GM21825 (cell line): ENCODE measurements at regions not wholly inside any gene's neighbourhood (a gene's known extent, or its start where the extent isn't known, plus 50 kb on each side); places are given as distances from the start of the nearest gene placed in this dataset.

ENCODE experiments used
- ATAC-seq: cut with Tn5 transposase; IDR thresholded peaks from one replicate; pipeline ENCODE4 v1.9.1; 2021; ENCODE audit warnings: mild to moderate bottlenecking, moderate library complexity; ENCODE audit not compliant: unreplicated experiment

DNA sequence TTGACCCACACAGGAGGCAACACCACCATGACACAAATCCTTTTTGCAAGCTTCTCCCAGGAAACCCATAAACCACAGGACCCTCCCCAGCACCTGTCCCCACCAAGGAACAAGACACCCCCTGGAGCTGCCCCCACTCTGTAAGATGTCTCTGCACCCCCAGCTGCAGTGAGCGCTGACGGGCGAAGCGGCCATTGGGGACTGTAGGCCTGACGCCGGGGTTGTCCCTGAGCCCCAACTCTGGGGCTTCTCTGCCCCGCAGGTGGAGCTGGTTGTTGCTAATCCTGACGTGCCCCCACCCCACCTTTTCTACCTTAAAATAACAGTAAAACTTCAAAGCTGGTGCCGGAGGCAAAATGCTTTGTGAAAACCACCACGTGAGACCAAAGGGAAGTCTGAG lies 94.7 kb upstream of the PPP2R2D start:
- no peak for ATAC-seq

DNA sequence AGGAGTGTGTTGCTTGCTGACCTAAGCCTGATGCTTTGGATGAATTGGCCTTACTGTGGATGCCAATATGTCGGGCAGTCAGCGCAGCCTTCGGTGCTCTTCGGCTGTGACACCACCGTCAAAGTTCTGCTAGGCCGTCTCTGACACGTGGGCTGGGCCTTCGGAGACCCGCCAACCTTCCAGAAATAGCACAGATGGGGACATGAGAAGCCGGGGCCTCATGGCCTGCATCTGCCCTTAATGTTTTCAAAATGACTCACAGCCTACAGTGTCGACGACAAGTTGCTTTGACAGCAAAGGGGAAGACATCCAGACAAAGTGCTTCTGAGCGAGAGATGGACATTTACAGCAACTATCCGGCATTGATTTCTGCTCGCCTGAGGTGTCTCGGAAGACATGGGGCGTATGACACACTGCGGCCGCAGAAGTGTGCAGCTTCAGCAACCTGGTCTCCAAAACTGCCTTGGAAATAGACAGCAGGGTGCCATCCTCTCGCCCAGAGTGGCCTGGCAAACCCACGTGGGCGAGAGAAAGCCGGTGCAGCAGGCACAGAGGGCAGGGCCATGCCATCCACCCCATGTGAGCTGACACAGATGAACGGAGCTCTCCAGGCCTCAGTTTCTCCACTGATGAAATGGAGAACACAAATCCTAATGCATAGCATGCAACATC lies 94.0 kb upstream of the PPP2R2D start:
- ATAC-seq: no peak

- no peak for ATAC-seq
These were observed 92.4 kb upstream of the PPP2R2D start for GRCh38 chr10:131808370-131808930.

GRCh38 chr10:131810036-131810804 lies 90.6 kb upstream of the PPP2R2D start:
- ATAC-seq: no peak

- ATAC-seq: no peak
These were observed 89.8 kb upstream of the PPP2R2D start for GRCh38 chr10:131810805-131811629.

GRCh38 chr10:131811630-131812403 lies 89.0 kb upstream of the PPP2R2D start:
- ATAC-seq: no peak

- no peak for ATAC-seq
These were observed 87.8 kb upstream of the PPP2R2D start for GRCh38 chr10:131812736-131813604.

DNA sequence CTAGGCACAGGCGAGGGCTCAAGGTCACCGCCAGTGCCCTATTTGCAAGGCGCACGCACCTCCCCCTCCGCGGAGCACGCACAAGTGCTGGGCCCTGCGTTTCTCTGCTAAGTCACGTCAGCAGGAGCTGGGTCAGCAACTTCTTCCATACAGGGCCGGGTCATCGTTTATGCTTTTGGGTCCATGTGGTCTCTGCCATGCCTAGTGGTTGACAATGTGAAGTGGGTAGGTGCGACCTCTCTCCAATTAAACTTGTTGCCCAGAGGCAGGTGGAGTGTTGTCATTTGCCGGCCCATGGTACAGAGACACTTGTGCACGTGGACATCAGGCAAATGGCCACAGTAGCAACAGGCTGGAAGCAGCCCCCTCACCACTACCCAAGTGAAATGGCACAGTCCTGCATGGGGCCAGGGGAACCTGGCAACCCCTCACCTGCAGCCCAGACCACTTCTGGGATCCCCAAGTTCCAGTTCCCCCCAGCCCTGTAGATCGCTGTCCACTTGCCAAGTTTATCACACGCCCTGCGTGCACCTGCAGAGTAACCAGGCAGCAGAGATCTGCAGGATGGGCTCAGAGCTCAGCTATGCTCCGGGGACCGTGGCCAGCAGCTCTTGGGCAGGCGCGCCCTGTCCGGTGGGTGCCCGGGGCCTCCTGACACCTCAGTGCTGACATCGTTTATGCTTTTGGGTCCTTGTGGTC lies 86.1 kb upstream of the PPP2R2D start:
- no peak for ATAC-seq

DNA sequence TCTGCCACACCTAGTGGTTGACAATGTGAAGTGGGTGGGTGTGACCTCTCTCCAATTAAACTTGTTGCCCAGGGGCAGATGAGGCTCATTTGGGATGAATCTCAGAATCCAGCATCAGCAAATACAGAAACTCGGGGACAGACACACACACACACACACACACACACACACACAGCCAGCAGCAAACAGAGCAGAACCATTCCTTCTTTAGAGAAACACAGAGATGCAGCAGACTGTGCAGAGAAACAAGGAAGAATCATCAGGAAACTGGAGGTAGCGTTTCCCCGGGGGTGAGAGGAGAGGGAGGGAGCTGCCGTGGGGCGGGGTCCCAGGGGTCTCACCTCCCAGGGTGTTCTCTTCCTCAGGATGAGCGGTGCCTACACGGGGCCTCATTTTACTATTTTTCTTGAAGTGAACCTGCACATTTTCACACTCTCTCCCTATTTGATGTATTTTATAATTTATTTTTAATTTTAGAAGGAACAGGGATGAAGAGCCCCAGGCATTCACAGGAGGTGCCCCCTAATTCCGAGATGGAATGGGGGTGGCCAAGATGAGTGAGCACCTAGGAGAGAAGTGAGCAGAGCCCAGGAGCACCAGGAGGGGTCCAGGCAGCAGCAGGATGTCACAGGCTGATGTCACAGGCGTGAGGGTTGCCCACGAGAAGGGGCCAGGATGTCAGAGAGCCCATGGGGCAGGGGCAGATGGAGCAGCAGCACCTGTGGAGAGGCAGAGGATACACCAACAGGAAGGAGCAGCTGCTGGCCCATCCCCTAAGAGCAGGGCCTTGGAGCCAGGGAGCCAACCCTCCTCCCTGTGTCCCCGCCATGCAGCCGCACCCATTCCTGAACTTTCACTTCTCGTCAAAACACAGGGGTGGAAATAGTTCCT lies 85.3 kb upstream of the PPP2R2D start:
- ATAC-seq: no peak

- ATAC-seq: no peak
These were observed 84.5 kb upstream of the PPP2R2D start for GRCh38 chr10:131816157-131816775.

- no peak for ATAC-seq
These were observed 83.7 kb upstream of the PPP2R2D start for GRCh38 chr10:131816941-131817700.

GRCh38 chr10:131817866-131818509 lies 82.8 kb upstream of the PPP2R2D start:
- no peak for ATAC-seq

DNA sequence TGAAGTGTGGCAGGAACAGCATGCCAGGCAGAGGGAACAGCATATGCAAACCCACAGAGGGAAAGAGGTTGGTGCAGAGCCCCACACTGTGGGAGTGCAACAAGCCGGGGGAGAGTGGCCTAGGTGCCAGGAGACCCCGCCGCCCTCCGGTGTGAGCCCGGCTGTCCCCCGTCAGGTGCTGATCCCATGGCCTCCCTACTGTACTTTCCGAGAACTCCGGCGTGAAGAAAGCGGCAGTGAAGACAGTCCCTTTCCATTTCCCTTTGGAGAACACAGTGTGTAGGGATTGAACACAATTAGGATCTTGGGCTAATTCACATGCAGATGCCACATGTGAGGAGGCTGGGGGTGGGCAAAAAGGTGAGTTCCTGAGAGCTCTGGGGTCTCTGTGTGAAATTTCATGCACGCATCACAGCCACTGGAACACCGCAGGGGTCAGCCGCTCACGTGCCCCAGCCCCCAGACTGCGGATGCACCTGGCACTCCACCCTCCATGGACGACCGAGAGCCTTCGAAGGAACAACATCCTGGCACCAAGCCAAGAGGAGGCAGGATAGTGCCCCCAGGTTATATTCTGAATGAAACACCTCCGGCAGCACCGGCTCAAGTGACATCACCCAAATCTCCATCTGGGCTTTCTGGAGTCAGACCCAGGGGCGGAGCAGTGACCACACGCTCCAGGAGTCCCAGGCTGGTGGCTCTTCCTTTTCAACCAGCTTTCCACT lies 82.1 kb upstream of the PPP2R2D start:
- no peak for ATAC-seq

- no peak for ATAC-seq
These were observed 81.4 kb upstream of the PPP2R2D start for GRCh38 chr10:131819241-131820072.

GRCh38 chr10:131820626-131821025 lies 80.2 kb upstream of the PPP2R2D start:
- no peak for ATAC-seq
